Rectal smooth muscle tissue (tissue), 1 donor: ENCODE measurements at regions not wholly inside any gene's neighbourhood (a gene's known extent, or its start where the extent isn't known, plus 50 kb on each side); places are given as distances from the start of the nearest gene placed in this dataset.

Experiments
- H3K27ac ChIP-seq: one replicate; pipeline ENCODE4 v1.7.0; 2013; ENCODE audit warnings: low read depth, low read length, inconsistent platforms
- H3K27me3 ChIP-seq: one replicate; pipeline ENCODE4 v1.7.0; 2013; ENCODE audit warnings: low read length; ENCODE audit not compliant: control insufficient read depth, insufficient read depth
- H3K36me3 ChIP-seq: one replicate; pipeline ENCODE4 v1.7.0; 2013; ENCODE audit warnings: low read length; ENCODE audit not compliant: control insufficient read depth, insufficient read depth
- H3K4me1 ChIP-seq: one replicate; pipeline ENCODE4 v1.7.0; 2013; ENCODE audit warnings: low read length; ENCODE audit not compliant: control insufficient read depth, insufficient read depth
- H3K4me3 ChIP-seq: one replicate; pipeline ENCODE4 v1.7.0; 2013; ENCODE audit warnings: low read length
- H3K9ac ChIP-seq: one replicate; pipeline ENCODE4 v1.7.0; 2013; ENCODE audit warnings: low read length

DNA sequence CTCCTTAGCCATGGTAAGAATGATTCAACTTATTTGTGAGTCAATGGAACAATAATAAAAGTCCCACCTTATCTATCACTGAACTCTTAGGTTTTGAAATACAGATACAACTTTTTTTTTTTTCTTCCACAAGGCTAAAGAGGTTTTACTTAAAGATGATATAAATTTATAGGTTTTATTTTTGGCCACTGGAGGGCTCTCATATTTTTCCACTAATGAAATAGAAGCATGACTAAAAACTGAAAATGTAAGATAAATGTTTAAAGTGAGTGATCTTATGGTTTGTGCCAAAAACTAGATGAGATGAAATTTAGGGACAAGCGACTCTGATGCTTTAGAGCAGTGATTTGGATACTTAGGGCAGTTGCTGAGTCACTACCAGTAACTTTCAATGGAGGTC, 499.0 kb downstream of the NUF2 start:
- Histone ChIP-seq H3K27me3 (no peaks in the 10 kb centered on the region), H3K27ac (no peak overlapping the region), H3K4me1 (no peaks in the 10 kb centered on the region), H3K9ac (no peak overlapping the region), H3K4me3 (no peak overlapping the region), H3K36me3 (no peaks in the 10 kb centered on the region)

DNA sequence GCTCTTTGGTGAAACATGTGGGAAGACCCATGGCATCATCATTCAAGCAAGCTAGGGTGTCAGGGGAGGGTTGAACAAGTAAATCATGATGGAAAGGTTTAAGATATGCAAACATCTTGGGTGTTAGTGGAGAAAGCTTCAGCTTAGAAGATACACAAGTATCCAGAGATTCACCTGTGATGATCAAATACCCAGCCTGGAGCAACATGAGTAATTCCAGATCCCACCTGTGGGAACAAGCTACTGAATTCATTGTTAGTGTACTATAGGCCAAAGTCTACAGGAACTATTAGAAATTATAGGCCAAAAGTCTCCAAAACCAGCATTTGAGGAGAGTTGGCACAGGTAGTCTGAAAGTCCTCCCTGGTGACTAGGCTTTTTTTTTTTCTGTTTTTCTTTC, 499.9 kb downstream of the NUF2 start:
- Histone ChIP-seq H3K27me3 (no peaks in the 10 kb centered on the region), H3K9ac (no peak overlapping the region), H3K27ac (no peak overlapping the region), H3K36me3 (no peaks in the 10 kb centered on the region), H3K4me1 (no peaks in the 10 kb centered on the region), H3K4me3 (no peak overlapping the region)

DNA sequence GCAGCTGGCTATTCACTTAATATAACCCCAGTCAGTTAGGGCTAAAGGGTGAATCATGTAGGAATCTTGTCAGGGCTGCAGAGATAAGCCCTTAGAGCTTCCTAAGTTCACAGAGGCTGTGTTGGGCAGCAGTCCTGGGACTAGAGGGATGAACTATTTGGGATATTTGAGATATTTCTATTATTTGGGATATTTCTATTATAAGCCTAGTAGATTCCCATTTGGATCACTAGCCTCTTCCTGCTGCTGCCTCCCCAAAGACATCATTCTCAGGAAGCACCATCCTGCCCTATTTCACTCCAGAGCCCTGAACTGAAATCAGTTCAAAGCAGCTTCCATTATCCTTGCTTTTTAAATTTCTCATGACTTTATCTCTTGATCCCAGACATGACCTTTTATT, 501.3 kb downstream of the NUF2 start:
- no peaks in the 10 kb centered on the region for H3K36me3 ChIP-seq
- H3K4me1 ChIP-seq = no peaks in the 10 kb centered on the region
- H3K27me3 ChIP-seq = no peaks in the 10 kb centered on the region
- H3K27ac ChIP-seq = no peak overlapping the region
- H3K4me3 ChIP-seq = no peak overlapping the region
- no peak overlapping the region for H3K9ac ChIP-seq

DNA sequence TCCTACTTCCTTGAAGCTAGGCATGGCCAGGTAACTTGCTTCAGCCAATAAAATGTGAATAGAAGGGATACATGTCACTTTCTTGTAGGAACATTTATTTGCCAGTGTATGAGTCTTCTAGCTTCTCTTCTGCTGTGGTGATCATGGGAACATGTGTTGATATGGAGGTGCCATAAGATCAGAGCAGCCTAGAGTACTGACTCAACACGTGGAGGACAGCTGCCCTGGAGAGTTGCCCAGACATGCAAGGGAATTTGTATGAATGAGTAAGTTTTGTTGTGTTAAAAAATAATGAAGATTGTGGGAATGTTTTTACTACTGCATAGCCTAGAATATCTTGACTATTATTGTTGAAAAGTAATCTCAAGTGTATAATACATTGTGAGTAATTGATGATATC, 502.3 kb downstream of the NUF2 start:
- Histone ChIP-seq H3K27ac (no peak overlapping the region), H3K27me3 (no peaks in the 10 kb centered on the region), H3K4me3 (no peak overlapping the region), H3K4me1 (no peaks in the 10 kb centered on the region), H3K36me3 (no peaks in the 10 kb centered on the region), H3K9ac (no peak overlapping the region)

DNA sequence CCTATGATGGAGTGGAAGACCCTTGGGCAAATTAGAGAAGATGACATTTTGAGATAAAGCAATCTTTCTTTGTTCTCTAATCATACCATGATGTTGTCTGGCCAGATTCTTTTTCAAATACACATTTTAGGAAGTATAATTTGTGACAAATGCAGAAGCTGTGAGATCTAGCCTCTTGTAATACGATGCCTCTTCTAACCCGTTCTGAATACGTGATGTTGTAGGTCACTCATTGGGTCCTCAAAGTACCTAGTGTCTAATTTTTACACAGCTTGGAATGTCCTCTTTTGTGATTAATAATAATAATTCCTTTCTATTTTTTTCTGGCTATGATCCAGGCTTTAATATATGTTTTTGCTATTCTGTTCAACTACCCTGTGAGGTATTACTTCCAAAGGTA, 502.7 kb downstream of the NUF2 start:
- Histone ChIP-seq H3K4me3 (no peak overlapping the region), H3K9ac (no peak overlapping the region), H3K27me3 (no peaks in the 10 kb centered on the region), H3K4me1 (no peaks in the 10 kb centered on the region), H3K36me3 (no peaks in the 10 kb centered on the region), H3K27ac (no peak overlapping the region)

DNA sequence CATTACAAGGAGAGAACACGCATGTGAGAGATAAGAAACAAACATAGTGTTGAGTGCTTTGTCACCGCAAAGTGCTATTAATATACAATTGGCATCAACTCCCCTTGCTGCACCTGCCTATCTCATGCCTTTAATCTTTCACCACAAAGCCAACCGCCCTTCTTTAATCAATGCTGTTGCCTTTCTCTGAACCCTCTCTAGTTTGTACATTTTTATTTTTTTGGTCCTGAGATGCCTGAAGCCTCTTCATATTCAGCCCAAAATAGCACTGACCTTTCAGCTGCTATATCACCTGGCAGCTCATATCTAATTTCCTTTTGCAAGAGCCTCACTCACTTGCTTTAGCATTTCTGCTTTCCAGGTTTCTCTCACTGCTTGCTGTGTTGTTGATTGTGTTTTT, 504.7 kb downstream of the NUF2 start:
- Histone ChIP-seq H3K36me3 (no peaks in the 10 kb centered on the region), H3K4me1 (no peaks in the 10 kb centered on the region), H3K9ac (no peak overlapping the region), H3K27ac (no peak overlapping the region), H3K4me3 (no peak overlapping the region), H3K27me3 (no peaks in the 10 kb centered on the region)

DNA sequence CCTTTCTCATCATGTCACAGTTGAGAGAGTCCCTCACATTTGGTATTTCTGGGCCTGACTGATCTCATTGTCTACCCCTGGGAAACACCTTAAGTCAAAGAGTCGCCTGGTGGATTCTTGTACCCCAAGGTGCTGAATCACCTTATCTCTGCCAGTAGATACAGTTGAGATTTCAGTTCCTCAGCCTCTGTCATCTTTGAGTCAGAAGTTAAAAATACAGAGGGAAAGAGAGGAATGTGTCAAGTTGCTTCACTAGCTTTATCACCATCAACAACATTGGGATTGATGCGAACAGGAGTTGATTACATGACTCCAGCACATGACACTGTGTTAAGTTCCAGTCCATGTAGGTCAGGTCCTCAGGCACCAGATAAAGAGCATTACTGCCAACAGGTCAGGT, 513.0 kb downstream of the NUF2 start:
- no peaks in the 10 kb centered on the region for H3K4me1 ChIP-seq
- no peaks in the 10 kb centered on the region for H3K36me3 ChIP-seq
- no peak overlapping the region for H3K27ac ChIP-seq
- no peak overlapping the region for H3K4me3 ChIP-seq
- H3K27me3 ChIP-seq = no peaks in the 10 kb centered on the region
- H3K9ac ChIP-seq = no peak overlapping the region

DNA sequence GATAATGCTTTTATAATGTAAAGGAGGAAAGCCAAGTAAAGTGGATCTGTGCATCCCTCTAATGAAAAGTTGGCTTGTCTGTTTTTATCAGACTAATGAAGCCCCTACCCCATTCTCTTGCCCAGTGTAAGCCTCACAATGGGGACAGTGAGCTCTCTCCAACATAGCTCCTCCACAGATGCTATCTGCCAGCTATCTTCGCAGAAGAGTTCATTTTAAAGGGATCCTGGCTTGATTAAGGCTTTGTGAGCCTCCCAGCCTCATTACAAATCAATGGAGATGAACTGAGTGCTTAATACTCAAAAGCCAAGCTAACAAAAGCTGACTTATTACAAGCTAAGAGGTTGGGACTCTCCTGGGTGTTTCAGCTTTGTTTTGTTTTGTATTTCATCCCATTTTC, 514.7 kb downstream of the NUF2 start:
- no peak overlapping the region for H3K4me3 ChIP-seq
- H3K9ac ChIP-seq = no peak overlapping the region
- no peak overlapping the region for H3K27ac ChIP-seq
- no peaks in the 10 kb centered on the region for H3K27me3 ChIP-seq
- no peaks in the 10 kb centered on the region for H3K4me1 ChIP-seq
- no peaks in the 10 kb centered on the region for H3K36me3 ChIP-seq

DNA sequence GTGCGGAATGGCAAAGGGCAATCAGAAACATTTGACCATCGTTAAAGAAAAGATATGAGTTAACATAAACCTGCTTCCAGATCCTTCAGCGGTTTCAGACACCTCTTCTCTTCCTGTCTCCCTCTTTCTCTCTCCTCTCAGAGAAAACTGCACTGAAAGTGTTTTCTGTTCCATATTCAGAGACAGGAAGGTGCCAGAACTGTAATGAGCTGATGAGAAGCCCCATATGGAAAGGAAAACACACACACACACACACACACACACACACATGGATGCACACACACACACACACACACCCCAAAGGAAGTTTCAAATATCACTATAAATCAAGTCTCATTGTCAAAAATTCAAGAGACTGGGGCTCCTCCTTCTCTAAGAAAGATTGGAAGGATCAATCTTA, 515.5 kb downstream of the NUF2 start:
- H3K36me3 ChIP-seq = no peaks in the 10 kb centered on the region
- peaks cover 1% of the 10 kb centered on the region for H3K4me1 ChIP-seq
- no peak overlapping the region for H3K4me3 ChIP-seq
- H3K27me3 ChIP-seq = no peaks in the 10 kb centered on the region
- H3K27ac ChIP-seq = no peak overlapping the region
- no peak overlapping the region for H3K9ac ChIP-seq

DNA sequence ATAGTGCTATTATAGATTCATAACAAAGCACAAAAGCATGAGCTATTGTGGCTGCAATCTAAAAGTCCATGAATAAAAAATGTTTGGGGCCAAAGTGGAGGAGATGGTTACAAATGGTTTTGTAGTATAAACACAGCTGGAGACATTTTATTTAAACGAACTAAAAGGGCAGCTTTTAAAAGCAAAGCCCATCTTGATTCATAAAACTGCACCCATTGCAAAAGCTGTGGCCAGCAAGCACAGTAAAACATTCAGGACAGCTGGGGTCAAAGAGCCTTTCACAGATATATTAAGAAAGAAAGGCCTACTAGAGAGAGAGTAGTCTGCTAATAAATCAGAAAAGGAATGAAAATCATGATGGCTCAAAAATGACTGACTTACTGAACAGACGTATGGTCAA, 520.8 kb downstream of the NUF2 start:
- Histone ChIP-seq H3K9ac (no peak overlapping the region), H3K4me1 (peaks cover 6% of the 10 kb centered on the region), H3K27me3 (no peaks in the 10 kb centered on the region), H3K36me3 (no peaks in the 10 kb centered on the region), H3K4me3 (no peak overlapping the region), H3K27ac (no peak overlapping the region)

DNA sequence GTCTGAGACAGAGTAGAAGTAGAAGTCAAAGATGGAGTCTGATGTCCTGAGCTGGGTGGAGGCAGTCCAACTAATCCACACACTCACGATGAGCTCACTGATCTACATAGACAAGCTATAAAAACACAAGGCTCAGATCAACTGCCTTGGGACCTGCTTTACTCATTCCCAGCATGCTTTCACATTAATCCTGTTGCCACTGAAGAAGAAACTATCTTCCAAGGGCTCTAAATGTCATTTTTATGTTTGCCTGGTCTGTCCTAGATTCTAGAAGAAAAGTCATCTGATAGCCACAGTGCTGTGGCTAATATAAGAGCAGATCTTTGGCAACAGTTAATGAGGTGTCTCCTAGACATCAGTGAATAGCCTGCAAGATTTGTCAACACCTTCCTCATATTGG, 522.7 kb downstream of the NUF2 start:
- H3K27ac ChIP-seq = no peak overlapping the region
- no peak overlapping the region for H3K9ac ChIP-seq
- no peak overlapping the region for H3K4me3 ChIP-seq
- H3K27me3 ChIP-seq = no peaks in the 10 kb centered on the region
- H3K36me3 ChIP-seq = no peaks in the 10 kb centered on the region
- H3K4me1 ChIP-seq = peaks cover 6% of the 10 kb centered on the region

DNA sequence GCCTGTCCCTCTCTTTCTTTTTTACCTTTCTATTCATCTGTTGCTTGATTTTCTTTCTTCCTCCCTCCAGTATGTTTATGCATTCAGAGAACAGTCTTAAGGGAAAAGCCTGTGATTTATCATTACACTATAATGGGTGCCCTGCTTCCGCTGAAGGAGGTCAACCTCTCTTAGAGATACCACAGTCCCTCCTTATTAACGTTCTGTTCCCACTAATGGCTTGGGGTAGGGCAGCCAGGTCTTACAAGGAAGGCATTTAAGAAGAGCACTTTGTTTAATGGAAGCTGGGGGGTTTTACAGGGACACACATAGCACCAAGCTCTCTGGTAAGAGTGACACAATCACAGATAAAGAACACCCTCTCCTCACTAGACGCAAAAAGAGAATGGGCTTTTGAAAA, 523.5 kb downstream of the NUF2 start:
- Histone ChIP-seq H3K36me3 (no peaks in the 10 kb centered on the region), H3K4me1 (peaks cover 6% of the 10 kb centered on the region), H3K4me3 (no peak overlapping the region), H3K9ac (no peak overlapping the region), H3K27ac (no peak overlapping the region), H3K27me3 (no peaks in the 10 kb centered on the region)

DNA sequence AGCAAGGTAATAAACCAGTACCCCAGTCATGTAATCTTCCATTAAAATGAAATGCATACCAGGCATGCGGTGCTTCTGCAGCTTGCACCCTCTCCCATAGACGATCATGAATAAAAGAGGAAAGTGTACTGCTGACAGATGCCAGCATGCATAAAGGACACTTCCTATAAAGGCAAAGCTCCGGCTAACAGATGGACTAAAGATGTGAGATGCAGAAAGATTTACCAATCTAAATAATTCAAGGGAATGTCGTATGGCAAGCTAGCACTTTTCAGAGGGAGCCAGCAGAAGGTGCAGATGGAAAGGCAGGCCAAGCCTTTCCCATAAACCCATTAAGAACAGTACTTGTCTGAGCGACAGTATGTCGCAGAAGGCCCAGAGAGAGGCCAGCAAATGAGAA, 542.0 kb downstream of the NUF2 start:
- peaks cover 7% of the 10 kb centered on the region for H3K4me1 ChIP-seq
- no peak overlapping the region for H3K4me3 ChIP-seq
- H3K27ac ChIP-seq = no peak overlapping the region
- H3K9ac ChIP-seq = no peak overlapping the region
- H3K27me3 ChIP-seq = no peaks in the 10 kb centered on the region
- no peaks in the 10 kb centered on the region for H3K36me3 ChIP-seq

DNA sequence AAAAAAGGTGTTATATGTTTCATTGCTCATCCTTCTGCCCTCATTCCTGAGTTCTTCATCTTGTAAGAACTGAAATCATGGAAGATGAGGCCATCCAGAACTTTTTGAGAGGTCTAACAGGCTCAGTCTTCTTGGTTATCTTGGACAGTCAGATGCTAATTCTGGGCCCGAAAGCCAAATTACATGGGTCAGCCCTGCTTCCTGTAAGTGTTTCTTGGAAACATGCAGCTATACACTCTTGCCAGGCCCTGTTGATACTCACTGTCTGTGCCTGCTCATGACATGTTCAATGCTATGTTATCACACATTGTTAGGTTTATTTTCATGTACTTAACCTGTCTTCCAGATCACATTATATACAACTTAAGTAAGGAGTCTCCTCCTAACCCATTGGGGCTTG, 542.5 kb downstream of the NUF2 start:
- no peak overlapping the region for H3K9ac ChIP-seq
- H3K4me1 ChIP-seq = peaks cover 7% of the 10 kb centered on the region
- no peaks in the 10 kb centered on the region for H3K36me3 ChIP-seq
- no peak overlapping the region for H3K4me3 ChIP-seq
- no peaks in the 10 kb centered on the region for H3K27me3 ChIP-seq
- H3K27ac ChIP-seq = no peak overlapping the region
